GM23338 (cell line): ENCODE measurements at regions not wholly inside any gene's neighbourhood (a gene's known extent, or its start where the extent isn't known, plus 50 kb on each side); places are given as distances from the start of the nearest gene placed in this dataset.

Experiments
- ATAC-seq: fragments of 200-7000 bp; cut with Tn5 transposase; 3 replicates; pipeline ENCODE4 v1.9.1; 2020
- DNase-seq: peaks from one replicate; pipeline ENCODE4 v3.0.0-alpha.2; 2015; ENCODE audit warnings: low spot score
- H2AFZ ChIP-seq: fragments of 200-600 bp; sonication (generic); 2 replicates; pipeline ENCODE4 v1.8.0; 2016; ENCODE audit warnings: antibody characterized with exemption, mild to moderate bottlenecking, moderate library complexity
- H3F3A ChIP-seq: fragments of 200-600 bp; sonication (generic); replicated peaks from 2 replicates; pipeline ENCODE4 v1.8.0; 2017; ENCODE audit warnings: antibody characterized with exemption, mixed run types, low read depth
- H3K27ac ChIP-seq: fragments of 200-600 bp; sonication (generic); 2 replicates; pipeline ENCODE4 v1.6.1; 2016; ENCODE audit warnings: low read depth
- H3K27me3 ChIP-seq: fragments of 200-600 bp; sonication (generic); 2 replicates; pipeline ENCODE4 v1.8.0; 2016; ENCODE audit warnings: mild to moderate bottlenecking, mixed run types, moderate library complexity; ENCODE audit not compliant: insufficient read depth
- H3K36me3 ChIP-seq: fragments of 200-600 bp; sonication (generic); 2 replicates; pipeline ENCODE4 v1.8.0; 2016; ENCODE audit warnings: mild to moderate bottlenecking; ENCODE audit not compliant: insufficient read depth
- H3K4me1 ChIP-seq: fragments of 200-600 bp; sonication (generic); 2 replicates; pipeline ENCODE4 v1.8.0; 2016; ENCODE audit warnings: mild to moderate bottlenecking, moderate library complexity; ENCODE audit not compliant: insufficient read depth
- H3K4me2 ChIP-seq: fragments of 200-600 bp; sonication (generic); 2 replicates; pipeline ENCODE4 v1.7.1; 2017; ENCODE audit warnings: mixed run types
- H3K4me3 ChIP-seq: fragments of 200-600 bp; sonication (generic); 2 replicates; pipeline ENCODE4 v1.6.1; 2016; ENCODE audit warnings: mixed run types
- H3K79me2 ChIP-seq: fragments of 200-600 bp; sonication (generic); replicated peaks from 2 replicates; pipeline ENCODE4 v1.8.0; 2017; ENCODE audit warnings: mild to moderate bottlenecking; ENCODE audit not compliant: insufficient read depth
- H3K9me2 ChIP-seq: fragments of 200-600 bp; sonication (generic); 2 replicates; pipeline ENCODE4 v1.8.0; 2017; ENCODE audit not compliant: insufficient read depth
- H4K20me1 ChIP-seq: fragments of 200-600 bp; sonication (generic); replicated peaks from 2 replicates; pipeline ENCODE4 v1.8.0; 2017; ENCODE audit warnings: mild to moderate bottlenecking; ENCODE audit not compliant: insufficient read depth
- H3K27ac Mint-ChIP-seq: 2 replicates; pipeline ENCODE4 v1.8.0; 2020; ENCODE audit warnings: inconsistent platforms, mild to moderate bottlenecking, moderate library complexity, mixed read lengths
- H3K27me3 Mint-ChIP-seq: 3 replicates; pipeline ENCODE4 v1.8.0; 2022; ENCODE audit warnings: low read depth, mild to moderate bottlenecking, moderate library complexity, mixed read lengths, inconsistent platforms; ENCODE audit not compliant: insufficient read depth, poor library complexity
- H3K36me3 Mint-ChIP-seq: 3 replicates; pipeline ENCODE4 v1.8.0; 2021; ENCODE audit warnings: low read depth, mild to moderate bottlenecking, inconsistent platforms, moderate library complexity, mixed read lengths
- H3K4me1 Mint-ChIP-seq: 3 replicates; pipeline ENCODE4 v1.8.0; 2020; ENCODE audit warnings: mild to moderate bottlenecking, inconsistent platforms, mixed read lengths
- H3K4me3 Mint-ChIP-seq: 3 replicates; pipeline ENCODE4 v1.8.0; 2021; ENCODE audit warnings: moderate library complexity, mild to moderate bottlenecking, inconsistent platforms, mixed read lengths
- H3K9me3 Mint-ChIP-seq: 3 replicates; pipeline ENCODE4 v1.8.0; 2020; ENCODE audit warnings: moderate library complexity, mild to moderate bottlenecking, inconsistent platforms, mixed read lengths
- CREB1 ChIP-seq: fragments of 250-450 bp; sonication (Bioruptor Pico); IDR thresholded peaks from 2 replicates; pipeline ENCODE4 v1.5.0; 2020; ENCODE audit warnings: low read depth, mild to moderate bottlenecking, moderate library complexity
- ETS1 ChIP-seq: IDR thresholded peaks from 2 replicates; pipeline ENCODE4 v1.6.1; 2016; ENCODE audit warnings: antibody characterized with exemption
- EZH2 ChIP-seq: fragments of 200-600 bp; sonication (generic); IDR thresholded peaks from one replicate; pipeline ENCODE4 v1.8.0; 2017; ENCODE audit warnings: antibody characterized with exemption, mild to moderate bottlenecking, low read depth; ENCODE audit not compliant: unreplicated experiment
- JUNB ChIP-seq: IDR thresholded peaks from one replicate; pipeline ENCODE4 v1.6.1; 2016; ENCODE audit warnings: antibody characterized with exemption; ENCODE audit not compliant: unreplicated experiment
- NANOG ChIP-seq: IDR thresholded peaks from 2 replicates; pipeline ENCODE4 v1.6.1; 2016; ENCODE audit warnings: antibody characterized with exemption, borderline replicate concordance
- POLR2AphosphoS5 ChIP-seq: IDR thresholded peaks from 2 replicates; pipeline ENCODE4 v1.6.1; 2016; ENCODE audit warnings: antibody characterized with exemption, low read depth
- REST ChIP-seq: IDR thresholded peaks from one replicate; pipeline ENCODE4 v1.6.1; 2018; ENCODE audit warnings: antibody characterized with exemption; ENCODE audit not compliant: unreplicated experiment
- STAT1 ChIP-seq: IDR thresholded peaks from one replicate; pipeline ENCODE4 v1.6.1; 2016; ENCODE audit warnings: antibody characterized with exemption; ENCODE audit not compliant: unreplicated experiment
- ZNF114 ChIP-seq: fragments of 250-450 bp; sonication (Bioruptor Pico); IDR thresholded peaks from 2 replicates; pipeline ENCODE4 v1.5.0; 2020; ENCODE audit warnings: mild to moderate bottlenecking, moderate library complexity
- ZNF331 ChIP-seq: fragments of 250-450 bp; sonication (Bioruptor Pico); IDR thresholded peaks from 2 replicates; pipeline ENCODE4 v1.5.0; 2020; ENCODE audit warnings: low read depth, mild to moderate bottlenecking, moderate library complexity
- TF ChIP-seq, protein P1 (sequence below): fragments of 250-450 bp; sonication (Bioruptor Pico); IDR thresholded peaks from 2 replicates; pipeline ENCODE4 v1.5.0; 2020; ENCODE audit warnings: mild to moderate bottlenecking, moderate library complexity

- no peak overlapping the region for H2AFZ ChIP-seq
- no peak for ATAC-seq
- H3K79me2 ChIP-seq = no peaks in the 10 kb centered on the region
- no peaks in the 10 kb centered on the region for H3F3A ChIP-seq
- H3K27ac Mint-ChIP-seq = no peak overlapping the region
- no peak overlapping the region for H3K4me3 ChIP-seq
- H4K20me1 ChIP-seq = no peaks in the 10 kb centered on the region
- H3K36me3 ChIP-seq = no peaks in the 10 kb centered on the region
- no peak overlapping the region for H3K4me2 ChIP-seq
- no peaks in the 10 kb centered on the region for H3K36me3 Mint-ChIP-seq
- H3K4me1 Mint-ChIP-seq = peaks cover 3% of the 10 kb centered on the region; the same call in 2 of the 3 replicates
- H3K9me3 Mint-ChIP-seq = no peaks in the 10 kb centered on the region
- DNase-seq = no peak
- peaks cover 7% of the 10 kb centered on the region; the same call in 1 of the 2 replicates for H3K4me1 ChIP-seq
- peaks cover 9% of the 10 kb centered on the region; the same call in 1 of the 2 replicates for H3K9me2 ChIP-seq
- H3K27me3 ChIP-seq = no peaks in the 10 kb centered on the region
- no peak for TF ChIP-seq JUNB
- no peak for TF ChIP-seq ZNF114
- no peak overlapping the region for H3K27ac ChIP-seq
- peaks cover 3% of the 10 kb centered on the region for H3K27me3 Mint-ChIP-seq
- H3K4me3 Mint-ChIP-seq = no peak overlapping the region
These were observed 244.3 kb upstream of the NR4A3 start for GRCh38 chr9:99577351-99577750.

GRCh38 chr9:99578666-99579065 lies 243.0 kb upstream of the NR4A3 start:
- Histone ChIP-seq H3K36me3 (no peaks in the 10 kb centered on the region), H3K4me2 (no peak overlapping the region), H2AFZ (no peak overlapping the region), H3K4me3 (no peak overlapping the region), H4K20me1 (no peaks in the 10 kb centered on the region), H3K79me2 (no peaks in the 10 kb centered on the region), H3K9me2 (peaks cover 15% of the 10 kb centered on the region; the same call in 1 of the 2 replicates), H3K4me1 (peaks cover 7% of the 10 kb centered on the region; the same call in 1 of the 2 replicates), H3K27me3 (no peaks in the 10 kb centered on the region), H3K27ac (no peak overlapping the region), H3F3A (no peaks in the 10 kb centered on the region)
- peaks cover 2% of the 10 kb centered on the region for H3K27me3 Mint-ChIP-seq
- H3K4me1 Mint-ChIP-seq = peaks cover 3% of the 10 kb centered on the region; the same call in 2 of the 3 replicates
- no peak for DNase-seq
- no peak overlapping the region for H3K4me3 Mint-ChIP-seq
- peaks cover 4% of the 10 kb centered on the region; the same call in 2 of the 3 replicates for H3K9me3 Mint-ChIP-seq
- no peak for ATAC-seq
- H3K27ac Mint-ChIP-seq = no peak overlapping the region
- H3K36me3 Mint-ChIP-seq = 0 out of 3 replicates have a peak, but pooled peaks cover 2% of the 10 kb centered on the region
- TF ChIP-seq ZNF331 (CRISPR knock-in tag) (no peak), NANOG (no peak), POLR2AphosphoS5 (no peak), ETS1 (no peak), STAT1 (no peak), EZH2 (no peak), JUNB (no peak), CREB1 (CRISPR knock-in tag) (no peak), ZNF114 (no peak), REST (no peak)
- TF ChIP-seq, protein P1, sequence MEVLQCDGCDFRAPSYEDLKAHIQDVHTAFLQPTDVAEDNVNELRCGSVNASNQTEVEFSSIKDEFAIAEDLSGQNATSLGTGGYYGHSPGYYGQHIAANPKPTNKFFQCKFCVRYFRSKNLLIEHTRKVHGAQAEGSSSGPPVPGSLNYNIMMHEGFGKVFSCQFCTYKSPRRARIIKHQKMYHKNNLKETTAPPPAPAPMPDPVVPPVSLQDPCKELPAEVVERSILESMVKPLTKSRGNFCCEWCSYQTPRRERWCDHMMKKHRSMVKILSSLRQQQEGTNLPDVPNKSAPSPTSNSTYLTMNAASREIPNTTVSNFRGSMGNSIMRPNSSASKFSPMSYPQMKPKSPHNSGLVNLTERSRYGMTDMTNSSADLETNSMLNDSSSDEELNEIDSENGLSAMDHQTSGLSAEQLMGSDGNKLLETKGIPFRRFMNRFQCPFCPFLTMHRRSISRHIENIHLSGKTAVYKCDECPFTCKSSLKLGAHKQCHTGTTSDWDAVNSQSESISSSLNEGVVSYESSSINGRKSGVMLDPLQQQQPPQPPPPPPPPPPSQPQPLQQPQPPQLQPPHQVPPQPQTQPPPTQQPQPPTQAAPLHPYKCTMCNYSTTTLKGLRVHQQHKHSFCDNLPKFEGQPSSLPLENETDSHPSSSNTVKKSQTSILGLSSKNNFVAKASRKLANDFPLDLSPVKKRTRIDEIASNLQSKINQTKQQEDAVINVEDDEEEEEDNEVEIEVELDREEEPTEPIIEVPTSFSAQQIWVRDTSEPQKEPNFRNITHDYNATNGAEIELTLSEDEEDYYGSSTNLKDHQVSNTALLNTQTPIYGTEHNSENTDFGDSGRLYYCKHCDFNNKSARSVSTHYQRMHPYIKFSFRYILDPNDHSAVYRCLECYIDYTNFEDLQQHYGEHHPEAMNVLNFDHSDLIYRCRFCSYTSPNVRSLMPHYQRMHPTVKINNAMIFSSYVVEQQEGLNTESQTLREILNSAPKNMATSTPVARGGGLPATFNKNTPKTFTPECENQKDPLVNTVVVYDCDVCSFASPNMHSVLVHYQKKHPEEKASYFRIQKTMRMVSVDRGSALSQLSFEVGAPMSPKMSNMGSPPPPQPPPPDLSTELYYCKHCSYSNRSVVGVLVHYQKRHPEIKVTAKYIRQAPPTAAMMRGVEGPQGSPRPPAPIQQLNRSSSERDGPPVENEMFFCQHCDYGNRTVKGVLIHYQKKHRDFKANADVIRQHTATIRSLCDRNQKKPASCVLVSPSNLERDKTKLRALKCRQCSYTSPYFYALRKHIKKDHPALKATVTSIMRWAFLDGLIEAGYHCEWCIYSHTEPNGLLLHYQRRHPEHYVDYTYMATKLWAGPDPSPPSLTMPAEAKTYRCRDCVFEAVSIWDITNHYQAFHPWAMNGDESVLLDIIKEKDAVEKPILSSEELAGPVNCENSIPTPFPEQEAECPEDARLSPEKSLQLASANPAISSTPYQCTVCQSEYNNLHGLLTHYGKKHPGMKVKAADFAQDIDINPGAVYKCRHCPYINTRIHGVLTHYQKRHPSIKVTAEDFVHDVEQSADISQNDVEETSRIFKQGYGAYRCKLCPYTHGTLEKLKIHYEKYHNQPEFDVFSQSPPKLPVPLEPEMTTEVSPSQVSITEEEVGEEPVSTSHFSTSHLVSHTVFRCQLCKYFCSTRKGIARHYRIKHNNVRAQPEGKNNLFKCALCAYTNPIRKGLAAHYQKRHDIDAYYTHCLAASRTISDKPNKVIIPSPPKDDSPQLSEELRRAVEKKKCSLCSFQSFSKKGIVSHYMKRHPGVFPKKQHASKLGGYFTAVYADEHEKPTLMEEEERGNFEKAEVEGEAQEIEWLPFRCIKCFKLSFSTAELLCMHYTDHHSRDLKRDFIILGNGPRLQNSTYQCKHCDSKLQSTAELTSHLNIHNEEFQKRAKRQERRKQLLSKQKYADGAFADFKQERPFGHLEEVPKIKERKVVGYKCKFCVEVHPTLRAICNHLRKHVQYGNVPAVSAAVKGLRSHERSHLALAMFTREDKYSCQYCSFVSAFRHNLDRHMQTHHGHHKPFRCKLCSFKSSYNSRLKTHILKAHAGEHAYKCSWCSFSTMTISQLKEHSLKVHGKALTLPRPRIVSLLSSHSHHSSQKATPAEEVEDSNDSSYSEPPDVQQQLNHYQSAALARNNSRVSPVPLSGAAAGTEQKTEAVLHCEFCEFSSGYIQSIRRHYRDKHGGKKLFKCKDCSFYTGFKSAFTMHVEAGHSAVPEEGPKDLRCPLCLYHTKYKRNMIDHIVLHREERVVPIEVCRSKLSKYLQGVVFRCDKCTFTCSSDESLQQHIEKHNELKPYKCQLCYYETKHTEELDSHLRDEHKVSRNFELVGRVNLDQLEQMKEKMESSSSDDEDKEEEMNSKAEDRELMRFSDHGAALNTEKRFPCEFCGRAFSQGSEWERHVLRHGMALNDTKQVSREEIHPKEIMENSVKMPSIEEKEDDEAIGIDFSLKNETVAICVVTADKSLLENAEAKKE = no peak
